GM13976 (cell line): ENCODE measurements at regions not wholly inside any gene's neighbourhood (a gene's known extent, or its start where the extent isn't known, plus 50 kb on each side); places are given as distances from the start of the nearest gene placed in this dataset.

Experiments used
- DNase-seq: peaks from one replicate; pipeline ENCODE4 v3.0.0; 2012; ENCODE audit warnings: low spot score
- in situ Hi-C: fragments of 300-500 bp; cut with MboI; formaldehyde crosslinking; loops from one replicate; pipeline ENCODE4 v1.12.0; 2022; ENCODE audit warnings: low sequenced_read_pairs, mixed read lengths, inconsistent platforms; ENCODE audit not compliant: unreplicated experiment
- TF ChIP-seq, protein P1 (sequence below): IDR thresholded peaks from 2 replicates; pipeline ENCODE4 v1.5.1; 2012; ENCODE audit warnings: borderline replicate concordance, mild to moderate bottlenecking; ENCODE audit not compliant: insufficient read depth; ENCODE audit errors: extremely low read depth, missing control alignments, control extremely low read depth

DNA sequence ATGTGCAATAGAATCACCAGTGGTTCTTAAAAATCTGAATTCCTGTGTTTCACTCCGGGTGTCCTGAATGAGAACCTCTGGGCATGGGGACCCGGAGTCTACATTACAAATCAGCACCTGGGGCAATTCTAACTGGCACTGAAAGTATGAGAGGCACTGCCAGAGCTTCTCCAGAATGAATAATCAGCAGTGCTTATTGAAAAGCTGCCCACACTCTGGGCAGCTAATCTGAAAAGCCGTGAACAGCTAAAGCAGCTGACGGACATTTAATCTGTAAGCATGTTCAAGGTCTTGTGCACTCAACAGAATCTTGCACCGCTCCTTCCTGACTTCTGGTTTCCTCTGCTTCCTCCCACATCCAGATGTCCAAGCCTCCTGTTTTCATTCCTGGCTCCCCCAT lies 113.3 kb upstream of the KIF5B start:
- in situ Hi-C loops: no loop called here
- TF ChIP-seq, protein P1, sequence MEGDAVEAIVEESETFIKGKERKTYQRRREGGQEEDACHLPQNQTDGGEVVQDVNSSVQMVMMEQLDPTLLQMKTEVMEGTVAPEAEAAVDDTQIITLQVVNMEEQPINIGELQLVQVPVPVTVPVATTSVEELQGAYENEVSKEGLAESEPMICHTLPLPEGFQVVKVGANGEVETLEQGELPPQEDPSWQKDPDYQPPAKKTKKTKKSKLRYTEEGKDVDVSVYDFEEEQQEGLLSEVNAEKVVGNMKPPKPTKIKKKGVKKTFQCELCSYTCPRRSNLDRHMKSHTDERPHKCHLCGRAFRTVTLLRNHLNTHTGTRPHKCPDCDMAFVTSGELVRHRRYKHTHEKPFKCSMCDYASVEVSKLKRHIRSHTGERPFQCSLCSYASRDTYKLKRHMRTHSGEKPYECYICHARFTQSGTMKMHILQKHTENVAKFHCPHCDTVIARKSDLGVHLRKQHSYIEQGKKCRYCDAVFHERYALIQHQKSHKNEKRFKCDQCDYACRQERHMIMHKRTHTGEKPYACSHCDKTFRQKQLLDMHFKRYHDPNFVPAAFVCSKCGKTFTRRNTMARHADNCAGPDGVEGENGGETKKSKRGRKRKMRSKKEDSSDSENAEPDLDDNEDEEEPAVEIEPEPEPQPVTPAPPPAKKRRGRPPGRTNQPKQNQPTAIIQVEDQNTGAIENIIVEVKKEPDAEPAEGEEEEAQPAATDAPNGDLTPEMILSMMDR: no peak
- DNase-seq: no peak

DNA sequence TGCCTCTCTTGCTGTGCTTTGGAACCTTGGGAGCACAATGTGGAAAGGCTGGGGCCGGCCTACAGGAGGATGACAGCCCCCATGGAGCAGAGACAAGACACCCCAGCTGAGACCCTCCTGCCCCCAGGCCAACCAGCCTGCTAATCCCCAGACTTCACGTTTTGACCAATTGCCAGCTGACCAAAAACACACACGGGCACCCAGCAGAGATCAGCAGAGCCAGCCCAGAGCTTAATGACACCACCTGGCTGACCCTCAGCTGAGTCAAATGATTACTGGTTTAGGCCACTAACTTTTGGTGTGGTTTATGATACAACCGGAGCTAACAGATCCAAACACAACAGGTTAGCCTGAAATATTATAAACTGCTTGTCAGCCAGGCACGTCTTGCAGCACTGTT lies 111.2 kb upstream of the KIF5B start:
- DNase-seq: no peak
- TF ChIP-seq, protein P1: no peak
- in situ Hi-C loops: no loop called here

DNA sequence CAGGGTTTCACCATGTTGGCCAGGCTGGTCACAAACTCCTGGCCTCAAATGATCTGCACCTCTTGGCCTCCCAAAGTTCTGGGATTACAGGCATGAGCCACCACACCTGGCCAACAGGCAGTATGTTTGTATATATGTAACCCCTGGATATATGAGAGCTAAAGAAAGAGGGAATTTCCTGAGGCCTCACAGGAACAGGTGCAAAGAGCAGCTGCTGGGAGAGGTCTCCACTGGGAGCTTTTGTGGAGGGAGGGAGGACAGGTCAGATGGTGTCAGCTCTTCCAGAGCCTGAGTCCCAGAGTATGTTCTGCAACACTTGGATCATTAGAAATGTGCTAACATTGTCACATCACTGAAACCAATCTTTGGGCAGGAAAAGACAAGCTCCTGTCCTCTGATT lies 110.1 kb upstream of the KIF5B start:
- in situ Hi-C loops: no loop called here
- no peak for DNase-seq
- TF ChIP-seq, protein P1: no peak

DNA sequence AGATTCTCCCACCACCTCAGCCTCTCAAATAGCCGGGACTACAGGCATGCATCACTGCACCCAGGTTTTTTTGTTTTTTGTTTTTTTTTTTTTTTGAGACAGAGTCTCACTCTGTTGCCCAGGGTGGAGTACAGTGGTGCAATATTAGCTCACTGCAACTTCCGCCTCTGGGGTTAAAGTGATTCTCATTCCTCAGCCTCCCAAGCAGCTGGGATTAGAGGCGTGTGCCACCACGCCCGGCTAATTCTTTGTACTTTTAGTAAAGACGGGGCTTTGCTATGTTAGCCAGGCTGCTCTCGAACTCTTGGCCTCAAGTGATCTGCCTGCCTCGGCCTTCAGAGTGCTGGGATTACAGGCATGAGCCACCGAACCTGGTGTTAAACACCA lies 107.5 kb upstream of the KIF5B start:
- in situ Hi-C loops: no loop called here
- TF ChIP-seq, protein P1: no peak
- no peak for DNase-seq

DNA sequence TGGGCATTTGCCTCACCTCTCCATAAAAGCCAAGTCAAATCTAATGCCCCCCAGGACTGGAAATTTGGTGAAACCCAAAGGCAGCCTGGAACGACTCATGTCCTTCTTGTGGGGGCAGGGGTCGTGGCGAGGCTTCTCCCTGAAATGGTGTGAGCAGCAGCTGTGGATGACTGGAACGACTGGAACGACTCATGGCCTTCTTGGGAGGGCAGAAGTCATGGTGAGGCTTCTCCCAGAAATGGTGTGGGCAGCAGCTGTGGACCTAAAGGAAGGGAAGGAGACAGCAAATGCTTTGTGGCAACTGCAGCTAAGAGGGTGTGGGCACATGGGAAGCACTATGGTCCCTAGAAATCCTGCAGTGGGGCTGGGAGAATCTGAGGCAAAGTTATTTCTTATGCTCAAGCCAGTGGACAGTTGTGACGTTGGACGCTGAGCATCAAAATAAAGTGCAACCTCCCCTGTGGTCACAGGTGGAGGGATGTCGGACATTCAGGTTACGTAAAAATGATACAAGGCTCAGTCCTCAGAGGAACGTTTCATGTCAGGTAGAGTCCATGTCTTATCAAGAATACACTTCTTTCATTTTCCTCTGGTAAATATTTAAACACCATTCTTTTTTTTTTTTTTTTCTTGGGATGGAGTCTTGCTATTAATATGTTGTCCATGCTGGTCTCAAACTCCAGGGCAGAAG lies 107.0 kb upstream of the KIF5B start:
- in situ Hi-C loops: no loop called here
- no peak for DNase-seq
- TF ChIP-seq, protein P1: no peak

DNA sequence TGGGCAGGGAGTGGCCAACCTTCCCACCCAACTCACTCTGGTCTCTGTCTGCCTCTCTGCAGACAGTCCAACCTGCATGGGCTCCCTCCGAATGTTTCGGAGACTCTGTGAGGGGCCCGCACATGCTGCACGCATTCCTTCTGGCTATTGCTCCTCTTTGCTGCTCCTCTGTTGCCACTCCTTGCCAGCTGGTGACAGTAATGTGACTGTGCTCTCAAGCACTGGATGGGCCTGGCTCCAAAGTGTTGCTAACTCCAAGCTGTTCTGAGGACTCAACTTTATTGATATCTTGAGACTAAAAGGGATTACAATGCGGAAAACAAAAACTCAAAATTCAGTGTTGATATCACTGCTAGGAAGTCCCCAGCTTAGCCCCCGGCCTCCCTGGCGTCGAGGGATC lies 105.4 kb upstream of the KIF5B start:
- in situ Hi-C loops: no loop called here
- TF ChIP-seq, protein P1: no peak
- DNase-seq: no peak
